A673 (cell line): ENCODE measurements at regions not wholly inside any gene's neighbourhood (a gene's known extent, or its start where the extent isn't known, plus 50 kb on each side); places are given as distances from the start of the nearest gene placed in this dataset.

Experiments
- EZH2 ChIP-seq: fragments of 200-600 bp; sonication (generic); IDR thresholded peaks from 2 replicates; pipeline ENCODE4 v1.6.1; 2017; ENCODE audit warnings: borderline replicate concordance, low read depth, mild to moderate bottlenecking, mixed read lengths, antibody characterized with exemption, low read length; ENCODE audit not compliant: poor library complexity, severe bottlenecking
- TF ChIP-seq, protein P1 (sequence below): fragments of 300-800, 200-600 bp; sonication (generic); conservative IDR thresholded peaks from 2 replicates; pipeline ENCODE4 v1.5.1; 2017; ENCODE audit warnings: low read depth, mild to moderate bottlenecking, antibody characterized with exemption, low read length, moderate library complexity, mixed read lengths

DNA sequence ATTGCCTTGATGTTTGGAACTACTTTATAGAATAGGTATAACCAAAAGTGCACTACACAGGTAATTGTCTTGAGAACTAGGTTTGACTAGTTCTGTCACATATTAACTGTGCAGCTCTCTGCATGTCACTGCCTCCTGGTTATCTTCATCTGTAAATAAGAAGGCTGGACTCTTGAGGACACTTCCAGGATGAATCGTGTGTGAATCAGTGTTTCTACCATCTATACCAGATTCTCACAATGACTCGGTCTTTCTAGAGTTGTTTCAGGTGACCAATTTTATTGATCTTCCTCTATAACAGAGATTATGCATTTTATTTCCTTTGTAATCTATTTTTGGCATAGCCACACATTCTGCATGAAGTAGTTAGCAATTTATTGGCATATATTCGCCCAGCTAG is 1181.0 kb upstream of the TENM4 start:
- TF ChIP-seq, protein P1, sequence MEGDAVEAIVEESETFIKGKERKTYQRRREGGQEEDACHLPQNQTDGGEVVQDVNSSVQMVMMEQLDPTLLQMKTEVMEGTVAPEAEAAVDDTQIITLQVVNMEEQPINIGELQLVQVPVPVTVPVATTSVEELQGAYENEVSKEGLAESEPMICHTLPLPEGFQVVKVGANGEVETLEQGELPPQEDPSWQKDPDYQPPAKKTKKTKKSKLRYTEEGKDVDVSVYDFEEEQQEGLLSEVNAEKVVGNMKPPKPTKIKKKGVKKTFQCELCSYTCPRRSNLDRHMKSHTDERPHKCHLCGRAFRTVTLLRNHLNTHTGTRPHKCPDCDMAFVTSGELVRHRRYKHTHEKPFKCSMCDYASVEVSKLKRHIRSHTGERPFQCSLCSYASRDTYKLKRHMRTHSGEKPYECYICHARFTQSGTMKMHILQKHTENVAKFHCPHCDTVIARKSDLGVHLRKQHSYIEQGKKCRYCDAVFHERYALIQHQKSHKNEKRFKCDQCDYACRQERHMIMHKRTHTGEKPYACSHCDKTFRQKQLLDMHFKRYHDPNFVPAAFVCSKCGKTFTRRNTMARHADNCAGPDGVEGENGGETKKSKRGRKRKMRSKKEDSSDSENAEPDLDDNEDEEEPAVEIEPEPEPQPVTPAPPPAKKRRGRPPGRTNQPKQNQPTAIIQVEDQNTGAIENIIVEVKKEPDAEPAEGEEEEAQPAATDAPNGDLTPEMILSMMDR: no peak
- TF ChIP-seq EZH2: no peak
